Right atrium auricular region (tissue), 2 donors: ENCODE measurements at regions not wholly inside any gene's neighbourhood (a gene's known extent, or its start where the extent isn't known, plus 50 kb on each side); places are given as distances from the start of the nearest gene placed in this dataset.

Source experiments
- DNase-seq: peaks from one replicate; pipeline ENCODE4 v3.0.0-alpha.2; 2019; ENCODE audit warnings: low spot score
- H3K27ac ChIP-seq, 2 donors: fragments of 200-600 bp; sonication (generic); 1 replicate in 1 of 2; 2 replicates in 1 of 2; pipeline ENCODE4 v1.5.1; 2016 to 2019
- H3K27me3 ChIP-seq, 2 donors: fragments of 200-600 bp; sonication (generic); one replicate each; pipeline versions ENCODE4 v1.5.1 to v1.6.0; 2017 to 2019
- H3K36me3 ChIP-seq: fragments of 200-600 bp; sonication (generic); one replicate; pipeline ENCODE4 v1.5.1; 2016
- H3K4me1 ChIP-seq, 2 donors: fragments of 200-600 bp; sonication (generic); one replicate each; pipeline versions ENCODE4 v1.5.1 to v1.6.0; 2017 to 2019
- H3K4me3 ChIP-seq, 2 donors: fragments of 200-600 bp; sonication (generic); 1 replicate in 1 of 2; 2 replicates in 1 of 2; pipeline ENCODE4 v1.5.1; 2017 to 2019; ENCODE audit warnings: mild to moderate bottlenecking in 1 of 2, moderate library complexity in 1 of 2
- H3K9me3 ChIP-seq, 2 donors: fragments of 200-600 bp; sonication (generic); one replicate each; pipeline ENCODE4 v1.5.1; 2019
- TF ChIP-seq, protein P1 (sequence below), 2 donors: fragments of 200-600 bp; sonication (generic); IDR thresholded peaks; one replicate each; pipeline ENCODE4 v1.5.1; 2019; ENCODE audit warnings: antibody characterized with exemption in 2 of 2

DNA sequence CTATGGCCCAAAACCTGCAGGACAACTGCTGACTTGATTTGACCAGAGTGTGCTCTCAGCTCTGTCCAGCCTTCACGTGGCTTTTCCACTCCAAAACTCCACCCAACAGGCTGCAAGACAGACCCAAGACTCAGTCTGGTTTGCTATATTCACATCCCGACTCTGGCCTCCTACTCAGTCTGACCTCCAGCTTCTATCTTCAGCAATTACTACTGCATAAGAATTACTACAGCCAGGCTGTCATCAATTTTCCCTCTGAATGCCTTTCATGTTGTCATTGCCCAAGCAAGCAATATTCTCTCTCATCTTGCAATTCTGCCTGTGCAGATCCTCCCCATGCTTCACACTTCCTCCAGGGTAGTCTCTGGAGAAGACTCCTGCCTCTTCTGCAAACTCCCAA lies 53.6 kb upstream of the GYPC start:
- DNase-seq, result no peak
- Histone ChIP-seq H3K4me1 (no peaks in the 10 kb centered on the region), H3K4me3 (no peak overlapping the region), H3K27me3 (no peaks in the 10 kb centered on the region), H3K9me3 (peaks cover 0 to 65% of the 10 kb centered on the region in 2 donors), H3K27ac (no peak overlapping the region), H3K36me3 (no peaks in the 10 kb centered on the region)
- TF ChIP-seq, protein P1, sequence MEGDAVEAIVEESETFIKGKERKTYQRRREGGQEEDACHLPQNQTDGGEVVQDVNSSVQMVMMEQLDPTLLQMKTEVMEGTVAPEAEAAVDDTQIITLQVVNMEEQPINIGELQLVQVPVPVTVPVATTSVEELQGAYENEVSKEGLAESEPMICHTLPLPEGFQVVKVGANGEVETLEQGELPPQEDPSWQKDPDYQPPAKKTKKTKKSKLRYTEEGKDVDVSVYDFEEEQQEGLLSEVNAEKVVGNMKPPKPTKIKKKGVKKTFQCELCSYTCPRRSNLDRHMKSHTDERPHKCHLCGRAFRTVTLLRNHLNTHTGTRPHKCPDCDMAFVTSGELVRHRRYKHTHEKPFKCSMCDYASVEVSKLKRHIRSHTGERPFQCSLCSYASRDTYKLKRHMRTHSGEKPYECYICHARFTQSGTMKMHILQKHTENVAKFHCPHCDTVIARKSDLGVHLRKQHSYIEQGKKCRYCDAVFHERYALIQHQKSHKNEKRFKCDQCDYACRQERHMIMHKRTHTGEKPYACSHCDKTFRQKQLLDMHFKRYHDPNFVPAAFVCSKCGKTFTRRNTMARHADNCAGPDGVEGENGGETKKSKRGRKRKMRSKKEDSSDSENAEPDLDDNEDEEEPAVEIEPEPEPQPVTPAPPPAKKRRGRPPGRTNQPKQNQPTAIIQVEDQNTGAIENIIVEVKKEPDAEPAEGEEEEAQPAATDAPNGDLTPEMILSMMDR (IDR thresholded peaks at IDR 0.05), result no peak
